Osteocyte (in vitro differentiated cells): ENCODE measurements at regions not wholly inside any gene's neighbourhood (a gene's known extent, or its start where the extent isn't known, plus 50 kb on each side); places are given as distances from the start of the nearest gene placed in this dataset.
"Not testable (repeated sequence)": the region's sequence is repeated elsewhere in the genome, so short reads cannot be mapped to it uniquely, and the experiment has no call there.

ENCODE experiments used
- DNase-seq: peaks from one replicate; pipeline ENCODE4 v3.0.0; 2021; ENCODE audit warnings: mixed read lengths; ENCODE audit not compliant: unreplicated experiment; ENCODE audit errors: extremely low spot score
- H3K27ac Mint-ChIP-seq: one replicate; pipeline ENCODE4 v1.8.0; 2021; ENCODE audit warnings: mild to moderate bottlenecking, mixed read lengths; ENCODE audit not compliant: unreplicated experiment
- H3K27me3 Mint-ChIP-seq: one replicate; pipeline ENCODE4 v1.8.0; 2021; ENCODE audit warnings: mixed read lengths; ENCODE audit not compliant: unreplicated experiment
- H3K36me3 Mint-ChIP-seq: one replicate; pipeline ENCODE4 v1.8.0; 2021; ENCODE audit warnings: mixed read lengths; ENCODE audit not compliant: unreplicated experiment
- H3K4me1 Mint-ChIP-seq: one replicate; pipeline ENCODE4 v1.8.0; 2021; ENCODE audit warnings: mixed read lengths; ENCODE audit not compliant: unreplicated experiment
- H3K4me3 Mint-ChIP-seq: one replicate; pipeline ENCODE4 v1.8.0; 2021; ENCODE audit warnings: mild to moderate bottlenecking, moderate library complexity, mixed read lengths; ENCODE audit not compliant: unreplicated experiment
- H3K9me3 Mint-ChIP-seq: one replicate; pipeline ENCODE4 v1.8.0; 2021; ENCODE audit warnings: mixed read lengths; ENCODE audit not compliant: unreplicated experiment
- TF ChIP-seq, protein P1 (sequence below): fragments of 200-600 bp; sonication (generic); IDR thresholded peaks from 2 replicates; pipeline ENCODE4 v1.5.0; 2021; ENCODE audit warnings: antibody characterized with exemption, mild to moderate bottlenecking, moderate library complexity

DNA sequence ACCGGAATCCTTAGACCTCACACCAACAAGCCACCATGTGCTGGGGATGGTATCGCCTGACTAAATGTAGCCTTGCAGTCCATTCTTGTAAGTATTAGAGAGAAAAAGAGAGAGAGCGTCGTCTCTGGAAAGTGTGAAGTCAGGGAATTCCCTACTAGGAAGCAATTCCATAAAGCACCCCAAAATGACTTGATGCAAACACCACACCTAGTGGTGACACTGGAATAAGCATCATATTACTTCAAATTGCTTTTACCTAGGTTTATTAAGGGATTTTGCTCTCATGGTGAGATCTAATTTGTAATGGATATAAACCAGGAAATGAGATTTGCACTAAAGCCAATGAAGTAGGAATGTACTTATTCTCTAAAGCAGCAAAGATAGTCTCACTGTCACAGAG lies 111.4 kb upstream of the METTL9 start:
- H3K27me3 Mint-ChIP-seq, H3K4me3 Mint-ChIP-seq, DNase-seq, H3K36me3 Mint-ChIP-seq, H3K4me1 Mint-ChIP-seq, H3K27ac Mint-ChIP-seq, H3K9me3 Mint-ChIP-seq: not testable (repeated sequence)

DNA sequence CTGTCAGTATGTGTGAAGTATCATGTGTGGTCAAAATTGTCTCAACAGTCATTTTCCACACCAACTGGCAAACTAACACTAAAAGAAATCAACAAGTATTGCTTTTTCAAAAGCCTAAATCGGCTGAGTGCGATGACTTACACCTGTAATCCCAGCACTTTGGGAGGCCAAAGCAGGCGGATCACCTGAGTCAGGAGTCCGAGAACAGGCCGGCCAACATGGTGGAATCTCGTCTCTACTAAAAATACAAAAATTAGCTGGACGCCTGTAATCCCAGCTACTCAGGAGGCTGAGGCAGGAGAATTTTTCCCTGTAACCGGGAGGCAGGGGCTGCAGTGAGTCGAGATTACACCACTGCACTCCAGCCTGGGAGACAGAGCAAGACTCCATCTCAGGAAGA lies 100.3 kb upstream of the METTL9 start:
- H3K4me3 Mint-ChIP-seq, H3K27ac Mint-ChIP-seq, H3K27me3 Mint-ChIP-seq, H3K9me3 Mint-ChIP-seq, DNase-seq, H3K4me1 Mint-ChIP-seq, H3K36me3 Mint-ChIP-seq: not testable (repeated sequence)

DNA sequence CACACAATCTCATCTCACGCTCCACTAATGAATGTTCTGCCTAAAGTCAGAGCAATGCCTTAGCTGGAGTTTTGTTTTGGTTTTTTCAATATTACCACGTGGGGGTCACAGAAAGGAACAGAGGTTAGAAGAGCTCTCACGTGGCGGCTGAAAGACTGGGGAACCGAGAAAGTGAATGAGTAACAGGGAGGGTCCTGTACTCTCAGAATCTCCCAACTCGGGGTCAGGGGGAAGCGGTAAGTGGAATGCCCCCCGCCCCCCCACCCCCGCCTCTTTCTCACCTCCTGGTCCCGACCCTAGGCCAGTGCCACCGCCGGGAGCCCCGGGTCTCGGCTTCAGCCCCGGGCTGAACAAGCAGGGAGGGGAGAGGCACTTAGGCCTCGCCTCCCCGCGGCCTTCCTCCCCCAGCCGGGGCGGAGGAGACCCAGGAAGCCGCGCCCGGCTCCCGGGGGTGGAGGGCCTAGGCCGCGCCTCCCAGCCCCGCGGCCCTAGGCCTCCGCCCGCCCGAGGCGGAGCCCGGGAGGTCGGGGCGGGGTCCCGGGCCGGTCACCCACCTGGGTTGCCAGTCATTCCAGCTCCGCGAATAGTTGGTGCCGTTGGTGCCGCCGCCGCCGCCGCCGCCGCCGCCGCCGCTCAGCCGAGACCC lies 98.0 kb upstream of the METTL9 start:
- H3K4me3 Mint-ChIP-seq, result peak overlapping the region; percentile 86
- H3K36me3 Mint-ChIP-seq, H3K9me3 Mint-ChIP-seq, H3K4me1 Mint-ChIP-seq, DNase-seq, H3K27me3 Mint-ChIP-seq: not testable (repeated sequence)
- H3K27ac Mint-ChIP-seq, result peak overlapping the region; percentile 91

DNA sequence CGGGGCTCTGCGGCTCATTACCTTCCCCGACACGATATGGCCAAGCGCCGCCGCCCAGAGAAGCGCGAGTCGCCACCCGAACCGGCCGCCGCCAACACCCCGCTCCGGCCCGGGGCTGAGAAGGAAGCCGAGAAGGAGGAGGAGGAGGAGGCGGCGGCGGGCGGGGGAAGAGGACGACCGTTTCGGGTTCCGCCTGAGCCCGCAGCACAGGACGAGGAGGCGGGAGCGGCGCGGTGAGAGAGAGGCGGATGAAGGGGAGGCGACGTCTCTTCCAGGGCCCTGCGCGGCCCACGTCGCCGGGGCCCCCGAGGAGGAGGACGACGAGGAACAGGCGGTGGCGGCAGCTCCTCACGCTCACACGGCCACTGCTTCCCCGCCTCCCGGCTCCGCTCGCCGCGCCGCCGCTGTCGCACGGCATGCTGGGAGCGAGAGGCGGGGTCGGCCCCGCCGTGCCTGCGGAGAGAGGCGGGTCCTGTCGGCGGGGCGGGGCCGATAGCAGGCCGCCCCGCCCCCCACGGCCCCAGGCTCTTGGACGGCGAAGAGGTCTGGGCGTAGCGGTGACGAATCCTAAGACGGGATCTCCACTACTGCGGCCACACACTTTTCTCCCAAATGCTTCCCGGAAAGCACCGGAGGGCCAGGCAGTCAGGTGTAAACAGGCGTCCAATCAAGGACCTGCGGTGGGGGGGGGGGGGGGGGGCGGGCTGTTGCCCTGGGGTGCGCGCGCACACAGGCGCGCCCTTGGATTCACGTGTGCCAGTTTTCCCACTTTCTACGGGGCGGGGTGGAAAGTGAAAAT lies 97.3 kb upstream of the METTL9 start:
- Mint-ChIP-seq H3K27me3 (no peaks in the 10 kb centered on the region), H3K27ac (peak overlapping the region; percentile 91), H3K4me1 (peaks cover 11% of the 10 kb centered on the region), H3K4me3 (peak overlapping the region; percentile 86), H3K36me3 (peaks cover 5% of the 10 kb centered on the region), H3K9me3 (no peaks in the 10 kb centered on the region)
- DNase-seq, result peak; percentile 98
- TF ChIP-seq, protein P1, sequence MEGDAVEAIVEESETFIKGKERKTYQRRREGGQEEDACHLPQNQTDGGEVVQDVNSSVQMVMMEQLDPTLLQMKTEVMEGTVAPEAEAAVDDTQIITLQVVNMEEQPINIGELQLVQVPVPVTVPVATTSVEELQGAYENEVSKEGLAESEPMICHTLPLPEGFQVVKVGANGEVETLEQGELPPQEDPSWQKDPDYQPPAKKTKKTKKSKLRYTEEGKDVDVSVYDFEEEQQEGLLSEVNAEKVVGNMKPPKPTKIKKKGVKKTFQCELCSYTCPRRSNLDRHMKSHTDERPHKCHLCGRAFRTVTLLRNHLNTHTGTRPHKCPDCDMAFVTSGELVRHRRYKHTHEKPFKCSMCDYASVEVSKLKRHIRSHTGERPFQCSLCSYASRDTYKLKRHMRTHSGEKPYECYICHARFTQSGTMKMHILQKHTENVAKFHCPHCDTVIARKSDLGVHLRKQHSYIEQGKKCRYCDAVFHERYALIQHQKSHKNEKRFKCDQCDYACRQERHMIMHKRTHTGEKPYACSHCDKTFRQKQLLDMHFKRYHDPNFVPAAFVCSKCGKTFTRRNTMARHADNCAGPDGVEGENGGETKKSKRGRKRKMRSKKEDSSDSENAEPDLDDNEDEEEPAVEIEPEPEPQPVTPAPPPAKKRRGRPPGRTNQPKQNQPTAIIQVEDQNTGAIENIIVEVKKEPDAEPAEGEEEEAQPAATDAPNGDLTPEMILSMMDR, result no peak

DNA sequence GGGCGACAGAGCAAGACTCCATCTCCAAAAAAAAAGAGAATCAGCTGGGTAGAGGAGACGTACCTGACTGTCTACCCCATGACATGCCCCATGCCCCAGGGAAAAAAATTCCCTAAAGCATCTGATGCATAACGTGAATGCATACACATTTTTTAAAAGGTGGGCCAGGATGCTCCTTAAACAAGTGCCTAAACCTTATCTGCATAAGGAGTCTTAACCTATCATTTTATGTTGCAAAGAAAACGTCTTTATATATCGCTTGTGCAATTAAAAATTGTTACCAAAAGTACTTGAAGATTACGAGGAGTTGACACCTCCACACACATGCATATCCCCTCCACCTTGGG lies 95.8 kb upstream of the METTL9 start:
- not testable (repeated sequence) for DNase-seq, H3K27me3 Mint-ChIP-seq, H3K9me3 Mint-ChIP-seq, H3K36me3 Mint-ChIP-seq
- Mint-ChIP-seq H3K27ac (peak overlapping the region; percentile 73), H3K4me3 (peak overlapping the region; percentile 40), H3K4me1 (peaks cover 20% of the 10 kb centered on the region)

DNA sequence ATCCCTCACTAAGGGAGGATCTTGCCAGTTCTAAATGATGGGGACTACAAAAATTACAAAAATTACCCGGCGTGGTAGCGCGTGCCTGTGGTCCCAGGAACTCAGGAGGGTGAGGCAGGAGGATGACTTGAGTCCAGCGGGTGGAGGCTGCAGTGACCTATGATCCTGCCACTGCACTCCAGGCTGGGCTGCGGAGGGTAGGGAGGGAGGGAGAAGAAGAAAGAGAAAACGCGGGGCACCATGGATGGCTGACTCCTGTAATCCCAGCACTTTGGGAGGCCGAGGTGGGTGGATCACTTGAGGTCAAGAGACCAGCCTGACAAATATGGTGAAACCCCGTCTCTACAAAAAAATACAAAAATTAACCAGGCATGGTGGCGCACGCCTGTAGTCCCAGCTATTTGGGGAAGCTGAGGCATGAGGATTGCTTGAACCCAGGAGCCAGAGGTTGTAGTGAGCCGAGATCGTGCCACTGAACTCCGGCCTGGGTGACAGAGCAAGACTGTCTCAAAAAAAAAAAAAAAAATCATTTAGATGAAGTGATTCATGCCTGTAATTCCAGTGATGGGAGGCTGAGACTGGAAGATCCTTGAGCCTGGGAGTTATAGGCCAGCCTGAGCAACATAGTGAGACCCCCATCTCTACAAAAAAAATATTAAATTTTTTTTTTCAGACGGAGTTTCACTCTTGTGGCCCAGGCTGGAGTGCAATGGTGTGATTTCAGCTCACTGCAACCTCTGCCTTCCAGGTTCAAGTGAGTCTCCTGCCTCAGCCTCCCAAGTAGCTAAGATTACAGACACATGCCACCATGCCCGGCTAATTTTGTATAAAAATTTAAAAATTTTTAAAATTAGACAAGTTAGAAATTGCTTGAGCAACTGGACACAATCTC lies 95.2 kb upstream of the METTL9 start:
- peak; percentile 84 for DNase-seq
- H3K27ac Mint-ChIP-seq, result peak overlapping the region; percentile 54

DNA sequence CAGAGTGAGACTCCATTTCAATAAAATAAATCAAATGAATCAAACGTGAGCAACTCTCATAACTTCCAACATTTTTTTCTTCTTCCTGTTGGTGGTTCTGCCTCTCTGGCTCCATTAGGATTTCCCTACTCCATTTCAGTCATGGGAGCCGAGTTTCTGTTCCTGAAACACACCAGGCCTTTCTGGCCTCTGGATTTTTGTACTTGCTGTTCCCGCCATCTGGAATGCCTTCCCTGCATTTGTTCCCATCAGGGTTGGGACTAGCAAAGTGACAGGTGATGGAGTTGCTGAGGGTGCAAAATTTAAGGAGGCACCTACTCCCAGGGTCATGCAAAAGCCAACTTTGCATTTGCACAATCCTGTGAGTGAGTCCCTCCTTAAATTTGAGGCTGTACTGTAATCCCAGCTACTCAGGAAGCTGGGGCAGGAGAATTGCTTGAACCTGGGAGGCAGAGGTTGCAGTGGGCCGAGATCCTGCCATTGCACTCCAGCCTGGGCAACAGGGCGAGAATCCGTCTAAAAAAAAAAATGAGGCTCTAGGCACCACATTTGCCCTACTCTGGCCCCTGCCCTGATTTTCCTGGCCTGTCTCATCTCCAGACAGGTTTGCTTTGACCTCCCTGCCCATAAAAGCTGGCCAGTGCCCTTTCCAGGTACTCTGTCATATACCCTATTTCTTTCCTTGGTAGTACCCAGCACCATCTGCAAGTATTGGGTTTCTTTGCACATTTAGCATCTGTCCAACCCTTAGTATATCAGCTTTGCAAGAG lies 93.4 kb upstream of the METTL9 start:
- H3K4me3 Mint-ChIP-seq, H3K9me3 Mint-ChIP-seq, H3K27me3 Mint-ChIP-seq, H3K27ac Mint-ChIP-seq, H3K36me3 Mint-ChIP-seq: not testable (repeated sequence)
- peak; percentile 53 for DNase-seq
- peaks cover 41% of the 10 kb centered on the region for H3K4me1 Mint-ChIP-seq

More for the DNA sequence above, 95.2 kb upstream of the METTL9 start:
- Mint-ChIP-seq H3K4me3 (peak overlapping the region; percentile 40), H3K4me1 (peaks cover 27% of the 10 kb centered on the region)
- H3K36me3 Mint-ChIP-seq, H3K27me3 Mint-ChIP-seq, H3K9me3 Mint-ChIP-seq: not testable (repeated sequence)

DNA sequence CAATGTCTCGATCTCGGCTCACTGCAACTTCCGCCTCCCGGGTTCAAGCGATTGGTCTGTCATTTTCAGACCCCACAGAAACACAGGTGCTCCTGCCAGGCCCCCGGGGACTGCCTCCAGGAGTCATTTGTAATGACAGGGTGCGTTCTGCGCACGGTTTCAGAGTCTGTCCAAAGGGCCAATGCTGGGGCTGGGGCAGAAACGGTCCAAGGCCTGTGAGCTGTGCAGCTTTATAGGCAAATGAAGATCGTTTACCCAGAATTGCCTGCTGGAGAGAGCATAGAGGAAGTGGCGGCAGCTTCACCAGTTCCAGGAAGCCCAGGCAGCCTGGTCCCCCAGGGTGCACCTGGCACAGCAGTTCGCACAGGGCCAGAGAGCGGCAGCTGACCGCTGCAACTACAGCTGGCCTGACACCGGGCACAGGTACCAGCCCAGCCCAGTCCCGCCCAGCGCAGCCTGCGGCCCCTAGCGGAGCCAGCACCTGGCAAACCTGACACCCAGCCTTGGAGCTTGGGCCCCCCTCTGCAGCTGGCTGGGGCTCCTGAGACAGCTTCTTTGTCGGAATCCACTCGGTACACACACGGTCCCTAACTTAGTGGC lies 92.4 kb upstream of the METTL9 start:
- H3K4me1 Mint-ChIP-seq, result peaks cover 51% of the 10 kb centered on the region
- H3K27ac Mint-ChIP-seq, H3K4me3 Mint-ChIP-seq, H3K27me3 Mint-ChIP-seq, H3K36me3 Mint-ChIP-seq, H3K9me3 Mint-ChIP-seq: not testable (repeated sequence)
- DNase-seq, result peak; percentile 85

DNA sequence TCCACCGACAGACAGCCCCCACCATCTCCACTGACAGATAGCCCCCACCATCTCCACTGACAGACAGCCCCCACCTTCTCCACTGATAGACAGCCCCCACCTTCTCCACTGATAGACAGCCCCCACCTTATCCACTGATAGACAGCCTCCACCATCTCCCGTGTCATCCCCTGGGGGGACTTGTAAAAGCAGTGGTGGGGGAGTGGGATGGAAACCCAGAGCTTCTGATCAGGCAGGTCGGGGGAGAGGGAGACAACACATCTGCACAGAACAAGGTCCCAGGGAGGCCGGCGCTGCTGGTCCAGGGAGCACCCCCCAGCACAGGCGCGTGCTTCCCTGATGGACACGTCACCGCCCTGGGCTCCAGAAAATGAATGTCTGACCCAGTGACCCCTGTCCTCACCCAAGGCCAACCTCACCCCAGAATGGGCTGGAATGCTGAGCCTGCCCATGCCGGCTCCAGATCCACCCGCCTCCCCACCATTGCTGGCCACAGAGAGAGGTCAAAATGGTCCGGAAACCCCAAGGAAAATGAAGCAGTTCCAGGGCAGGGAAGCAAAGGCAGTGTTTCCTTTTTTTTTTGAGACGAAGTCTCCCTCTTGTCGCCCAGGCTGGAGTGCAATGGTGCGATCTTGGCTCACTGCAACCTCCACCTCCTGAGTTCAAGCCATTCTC lies 91.6 kb upstream of the METTL9 start:
- H3K9me3 Mint-ChIP-seq, H3K36me3 Mint-ChIP-seq, H3K27me3 Mint-ChIP-seq, H3K4me3 Mint-ChIP-seq: not testable (repeated sequence)
- peaks cover 56% of the 10 kb centered on the region for H3K4me1 Mint-ChIP-seq
- DNase-seq, result peak; percentile 83
- H3K27ac Mint-ChIP-seq, result peak overlapping the region; percentile 68
